AG09319 (cell line): ENCODE measurements at regions not wholly inside any gene's neighbourhood (a gene's known extent, or its start where the extent isn't known, plus 50 kb on each side); places are given as distances from the start of the nearest gene placed in this dataset.

Source experiments
- DNase-seq: peaks from one replicate; pipeline ENCODE4 v3.0.0-alpha.2; 2010; ENCODE audit warnings: low read depth; ENCODE audit errors: extremely low read depth
- CTCF ChIP-seq: IDR thresholded peaks from 2 replicates; pipeline ENCODE4 v1.5.1; 2011; ENCODE audit warnings: low read depth, mild to moderate bottlenecking, inconsistent platforms, low read length, moderate library complexity

GRCh38 chr10:107442035-107442505, 277.6 kb upstream of the SORCS1 start:
- TF ChIP-seq CTCF: no peak
- DNase-seq: no peak

- TF ChIP-seq CTCF: no peak
- no peak for DNase-seq
Observed at GRCh38 chr10:107440741-107441140, 276.2 kb upstream of the SORCS1 start.

GRCh38 chr10:107437921-107438320, 273.4 kb upstream of the SORCS1 start:
- DNase-seq: no peak
- no peak for TF ChIP-seq CTCF

- DNase-seq: no peak
- TF ChIP-seq CTCF: no peak
Observed at GRCh38 chr10:107436568-107436967, 272.1 kb upstream of the SORCS1 start.

DNA sequence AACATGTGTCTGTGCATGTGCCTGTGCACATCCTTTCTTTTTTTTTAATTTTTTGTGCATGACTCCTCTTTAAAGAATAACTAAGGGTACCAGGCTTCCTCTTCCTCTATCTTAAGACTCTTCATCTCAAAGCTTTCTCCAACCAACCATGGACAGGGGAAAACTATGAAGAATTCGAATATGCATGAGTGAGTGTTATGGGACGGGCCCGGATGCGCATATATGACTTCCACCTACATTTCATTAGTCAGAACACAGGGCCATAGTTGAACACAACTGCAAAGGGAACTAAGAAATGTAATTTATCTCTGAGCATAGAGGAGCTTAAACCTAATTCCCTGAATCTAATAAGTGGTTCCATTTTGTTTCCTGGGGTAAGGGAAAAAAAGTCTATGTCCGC, 270.3 kb upstream of the SORCS1 start:
- no peak for DNase-seq

GRCh38 chr10:107434201-107434600, 269.7 kb upstream of the SORCS1 start:
- no peak for TF ChIP-seq CTCF
- no peak for DNase-seq

More for the DNA sequence above, 270.3 kb upstream of the SORCS1 start:
- no peak for TF ChIP-seq CTCF

- no peak for TF ChIP-seq CTCF
- no peak for DNase-seq
Observed at GRCh38 chr10:107433605-107434004, 269.1 kb upstream of the SORCS1 start.
